HepG2 (cell line): ENCODE measurements at regions not wholly inside any gene's neighbourhood (a gene's known extent, or its start where the extent isn't known, plus 50 kb on each side); places are given as distances from the start of the nearest gene placed in this dataset.

ENCODE experiments used
- ATF1 ChIP-seq: IDR thresholded peaks from 2 replicates; pipeline ENCODE4 v1.6.1; 2016; ENCODE audit warnings: mild to moderate bottlenecking, control low read depth
- BHLHE40 ChIP-seq: IDR thresholded peaks from 2 replicates; pipeline ENCODE4 v1.6.1; 2011; ENCODE audit warnings: low read length, improper control_type of control experiment
- DDIT3 ChIP-seq: sonication (generic); formaldehyde crosslinking; IDR thresholded peaks from 2 replicates; pipeline ENCODE4 v1.4.0; 2020; ENCODE audit warnings: mild to moderate bottlenecking, missing genetic modification reagents
- FOSL1 ChIP-seq: sonication (generic); formaldehyde crosslinking; IDR thresholded peaks from 2 replicates; pipeline ENCODE4 v1.9.0; 2021; ENCODE audit warnings: missing genetic modification reagents, borderline replicate concordance
- GPN1 ChIP-seq: sonication (generic); formaldehyde crosslinking; IDR thresholded peaks from 2 replicates; pipeline ENCODE4 v1.5.1; 2020; ENCODE audit warnings: missing genetic modification reagents, borderline replicate concordance
- HMGA1 ChIP-seq: sonication (generic); formaldehyde crosslinking; conservative IDR thresholded peaks from 2 replicates; pipeline ENCODE4 v1.4.0; 2020; ENCODE audit warnings: missing genetic modification reagents
- JARID2 ChIP-seq: sonication (generic); formaldehyde crosslinking; IDR thresholded peaks from 2 replicates; pipeline ENCODE4 v1.8.1; 2023; ENCODE audit warnings: missing genetic modification reagents, inconsistent platforms; ENCODE audit not compliant: insufficient replicate concordance
- JUND ChIP-seq: sonication (generic); formaldehyde crosslinking; IDR thresholded peaks from 2 replicates; pipeline ENCODE4 v1.8.0; 2022; ENCODE audit warnings: mild to moderate bottlenecking, missing genetic modification reagents
- KAT2B ChIP-seq: fragments of 150-350 bp; IDR thresholded peaks from 2 replicates; pipeline ENCODE4 v1.6.1; 2014; ENCODE audit warnings: low read depth, low read length, borderline replicate concordance
- NBN ChIP-seq: fragments of 450-650 bp; conservative IDR thresholded peaks from 2 replicates; pipeline ENCODE4 v1.6.1; 2017
- NR2C2 ChIP-seq: sonication (generic); formaldehyde crosslinking; IDR thresholded peaks from 2 replicates; pipeline ENCODE4 v1.4.0; 2020; ENCODE audit warnings: missing genetic modification reagents, mild to moderate bottlenecking, moderate library complexity, borderline replicate concordance
- PPARG ChIP-seq: conservative IDR thresholded peaks from 2 replicates; pipeline ENCODE4 v1.6.1; 2016; ENCODE audit warnings: missing biosample characterization, missing genetic modification reagents
- SKIL ChIP-seq: sonication (generic); formaldehyde crosslinking; IDR thresholded peaks from 2 replicates; pipeline ENCODE4 v1.8.0; 2022; ENCODE audit warnings: missing genetic modification reagents, mild to moderate bottlenecking, moderate library complexity, borderline replicate concordance
- SMAD9 ChIP-seq: sonication (generic); formaldehyde crosslinking; IDR thresholded peaks from 2 replicates; pipeline ENCODE4 v1.5.1; 2020; ENCODE audit warnings: mild to moderate bottlenecking, missing genetic modification reagents
- SRF ChIP-seq: IDR thresholded peaks from 2 replicates; pipeline ENCODE4 v1.6.1; 2011; ENCODE audit warnings: mild to moderate bottlenecking, low read depth, low read length, moderate library complexity
- SRY ChIP-seq: sonication (generic); formaldehyde crosslinking; IDR thresholded peaks from 2 replicates; pipeline ENCODE4 v1.8.0; 2022; ENCODE audit warnings: mild to moderate bottlenecking, missing genetic modification reagents
- SYNCRIP ChIP-seq: fragments of 200-400 bp; formaldehyde crosslinking; IDR thresholded peaks from 2 replicates; pipeline ENCODE4 v1.6.1; 2018; ENCODE audit warnings: mild to moderate bottlenecking, low read depth, low read length; ENCODE audit not compliant: insufficient read depth
- ZBED4 ChIP-seq: sonication (generic); formaldehyde crosslinking; IDR thresholded peaks from 2 replicates; pipeline ENCODE4 v1.4.0; 2020; ENCODE audit warnings: missing genetic modification reagents, borderline replicate concordance
- ZBTB39 ChIP-seq: sonication (generic); formaldehyde crosslinking; IDR thresholded peaks from 2 replicates; pipeline ENCODE4 v1.5.0; 2020; ENCODE audit warnings: missing genetic modification reagents
- ZNF12 ChIP-seq: sonication (generic); formaldehyde crosslinking; IDR thresholded peaks from 2 replicates; pipeline ENCODE4 v1.5.0; 2020; ENCODE audit warnings: missing genetic modification reagents
- ZNF274 ChIP-seq: sonication (generic); formaldehyde crosslinking; IDR thresholded peaks from 2 replicates; pipeline ENCODE4 v1.5.1; 2020; ENCODE audit warnings: mild to moderate bottlenecking, missing genetic modification reagents
- ZNF484 ChIP-seq: sonication (generic); formaldehyde crosslinking; IDR thresholded peaks from 2 replicates; pipeline ENCODE4 v1.5.1; 2020; ENCODE audit warnings: mild to moderate bottlenecking, low read depth, missing genetic modification reagents, borderline replicate concordance
- ZSCAN22 ChIP-seq: sonication (generic); formaldehyde crosslinking; IDR thresholded peaks from 2 replicates; pipeline ENCODE4 v1.4.0; 2020; ENCODE audit warnings: mild to moderate bottlenecking, missing genetic modification reagents

- TF ChIP-seq ZBED4 (no peak; the same call in 1 of the 2 replicates), HMGA1 (CRISPR knock-in tag) (no peak), JUND (peak; percentile 37; the same call in 1 of the 2 replicates), SYNCRIP (no peak), KAT2B (no peak), JARID2 (CRISPR knock-in tag) (no peak), FOSL1 (CRISPR knock-in tag) (0 out of 2 replicates have a peak, but pooled peaks have one; percentile 74), SMAD9 (CRISPR knock-in tag) (no peak), SKIL (CRISPR knock-in tag) (peak; percentile 83), ZBTB39 (CRISPR knock-in tag) (no peak), GPN1 (CRISPR knock-in tag) (no peak), ZNF12 (CRISPR knock-in tag) (peak; percentile 73; the same call in 1 of the 2 replicates), DDIT3 (CRISPR knock-in tag) (no peak), ZSCAN22 (no peak; the same call in 1 of the 2 replicates), ATF1 (CRISPR knock-in tag) (peak; percentile 71), BHLHE40 (peak; percentile 89), SRY (CRISPR knock-in tag) (no peak; the same call in 1 of the 2 replicates), SRF (no peak), NBN (no peak), ZNF274 (CRISPR knock-in tag) (no peak), NR2C2 (CRISPR knock-in tag) (peak; percentile 85), PPARG (CRISPR knock-in tag) (peak; percentile 93), ZNF484 (CRISPR knock-in tag) (no peak; the same call in 1 of the 2 replicates)
Measured at GRCh38 chr6:137723273-137724017, 143.6 kb upstream of the TNFAIP3 start (continued).
